Loucy (cell line): ENCODE measurements at regions not wholly inside any gene's neighbourhood (a gene's known extent, or its start where the extent isn't known, plus 50 kb on each side); places are given as distances from the start of the nearest gene placed in this dataset.

ENCODE experiments used
- H2AFZ ChIP-seq: fragments of 200-600 bp; sonication (generic); 2 replicates; pipeline ENCODE4 v1.6.0; 2016; ENCODE audit warnings: antibody characterized with exemption, mild to moderate bottlenecking, low read length, moderate library complexity
- H3F3A ChIP-seq: fragments of 200-600 bp; 2 replicates; pipeline ENCODE4 v1.6.0; 2016; ENCODE audit warnings: antibody characterized with exemption, low read depth, mild to moderate bottlenecking
- H3K27me3 ChIP-seq: fragments of 200-600 bp; sonication (generic); 2 replicates; pipeline ENCODE4 v1.6.1; 2014; ENCODE audit warnings: low read length, mild to moderate bottlenecking; ENCODE audit not compliant: insufficient read depth, poor library complexity, severe bottlenecking
- H3K36me3 ChIP-seq: fragments of 200-600 bp; sonication (generic); 2 replicates; pipeline ENCODE4 v1.6.1; 2016; ENCODE audit warnings: low read length; ENCODE audit not compliant: insufficient read depth
- H3K4me1 ChIP-seq: fragments of 200-600 bp; sonication (generic); 2 replicates; pipeline ENCODE4 v1.5.1; 2014; ENCODE audit warnings: low read length, mild to moderate bottlenecking; ENCODE audit not compliant: insufficient read depth, poor library complexity, severe bottlenecking
- H3K4me2 ChIP-seq: fragments of 200-600 bp; sonication (generic); 2 replicates; pipeline ENCODE4 v1.6.0; 2014; ENCODE audit warnings: antibody characterized with exemption, low read length, low read depth, mild to moderate bottlenecking; ENCODE audit not compliant: poor library complexity, severe bottlenecking
- H3K4me3 ChIP-seq: fragments of 200-600 bp; sonication (generic); 2 replicates; pipeline ENCODE4 v1.5.1; 2014; ENCODE audit warnings: low read length, mild to moderate bottlenecking, mixed read lengths; ENCODE audit not compliant: poor library complexity, severe bottlenecking
- H3K79me2 ChIP-seq: fragments of 200-600 bp; sonication (generic); 2 replicates; pipeline ENCODE4 v1.6.1; 2014; ENCODE audit warnings: low read length; ENCODE audit not compliant: insufficient read depth
- H3K9ac ChIP-seq: fragments of 200-600 bp; sonication (generic); 2 replicates; pipeline ENCODE4 v1.6.0; 2014; ENCODE audit warnings: mild to moderate bottlenecking, low read depth, low read length, moderate library complexity; ENCODE audit not compliant: poor library complexity, severe bottlenecking
- H3K9me2 ChIP-seq: fragments of 200-600 bp; sonication (generic); replicated peaks from 2 replicates; pipeline ENCODE4 v1.6.1; 2016; ENCODE audit warnings: low read depth, low read length, mixed read lengths
- H3K9me3 ChIP-seq: fragments of 200-600 bp; sonication (generic); 2 replicates; pipeline ENCODE4 v1.6.1; 2014; ENCODE audit warnings: mild to moderate bottlenecking, antibody characterized with exemption, low read length, low read depth; ENCODE audit not compliant: insufficient read depth
- H4K20me1 ChIP-seq: fragments of 200-600 bp; sonication (generic); 2 replicates; pipeline ENCODE4 v1.6.0; 2014; ENCODE audit warnings: antibody characterized with exemption, low read length, mild to moderate bottlenecking; ENCODE audit not compliant: insufficient read depth, poor library complexity, severe bottlenecking
- EZH2phosphoT487 ChIP-seq: fragments of 200-600 bp; IDR thresholded peaks from 2 replicates; pipeline ENCODE4 v1.6.1; 2018; ENCODE audit warnings: antibody characterized with exemption, mild to moderate bottlenecking, moderate library complexity, borderline replicate concordance
- TF ChIP-seq, protein P1 (sequence below): fragments of 200-600 bp; sonication (generic); conservative IDR thresholded peaks from 2 replicates; pipeline ENCODE4 v1.5.1; 2014; ENCODE audit warnings: mild to moderate bottlenecking, antibody characterized with exemption, low read length

DNA sequence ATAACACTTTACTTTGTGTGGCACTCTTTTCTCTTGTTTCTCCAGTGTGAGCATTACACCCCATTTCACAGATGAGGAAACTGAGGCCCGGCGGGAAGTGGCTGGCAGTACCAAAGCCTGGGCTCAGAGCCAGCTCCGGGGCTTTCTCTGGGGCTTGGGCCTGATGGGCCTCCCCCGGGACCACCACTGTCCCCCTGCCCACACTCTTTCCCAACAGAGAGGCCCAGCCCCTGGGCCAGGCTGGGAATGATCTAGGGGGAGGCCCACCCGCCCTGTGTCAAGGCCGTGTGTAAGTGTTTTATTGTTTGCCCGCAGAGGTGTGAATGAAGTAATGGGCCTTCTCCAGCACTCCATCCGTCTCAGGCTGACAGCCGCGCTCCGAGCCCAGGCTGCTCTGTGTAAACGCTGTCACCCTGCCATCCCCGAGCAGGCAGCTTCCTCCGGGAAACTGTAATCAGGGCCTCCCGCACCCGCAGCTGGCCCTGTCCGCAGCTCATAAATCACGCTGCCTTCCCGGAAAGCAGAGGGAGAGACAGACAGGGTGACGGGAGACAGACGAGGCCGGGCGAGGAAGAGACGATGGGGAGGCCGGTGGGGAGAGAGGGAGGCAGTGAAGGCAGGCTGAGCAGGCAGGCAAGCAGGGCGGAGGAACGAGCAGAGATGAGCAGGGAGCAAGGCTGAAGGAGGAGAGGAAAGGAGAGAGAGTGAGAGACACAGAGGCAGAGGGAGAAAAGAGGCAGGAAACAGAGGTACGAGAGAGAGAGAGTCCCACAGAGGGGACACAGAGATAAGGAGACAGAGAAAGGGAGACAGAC lies 109.7 kb upstream of the ZBTB40 start:
- Histone ChIP-seq H3F3A (no peaks in the 10 kb centered on the region), H3K9ac (no peak overlapping the region), H3K79me2 (no peaks in the 10 kb centered on the region), H3K27me3 (no peaks in the 10 kb centered on the region), H3K9me2 (no peaks in the 10 kb centered on the region), H3K4me3 (no peak overlapping the region), H3K36me3 (no peaks in the 10 kb centered on the region), H3K4me1 (no peaks in the 10 kb centered on the region), H2AFZ (no peak overlapping the region), H3K9me3 (no peaks in the 10 kb centered on the region), H3K4me2 (no peak overlapping the region), H4K20me1 (no peaks in the 10 kb centered on the region)
- no peak for TF ChIP-seq EZH2phosphoT487
- TF ChIP-seq, protein P1, sequence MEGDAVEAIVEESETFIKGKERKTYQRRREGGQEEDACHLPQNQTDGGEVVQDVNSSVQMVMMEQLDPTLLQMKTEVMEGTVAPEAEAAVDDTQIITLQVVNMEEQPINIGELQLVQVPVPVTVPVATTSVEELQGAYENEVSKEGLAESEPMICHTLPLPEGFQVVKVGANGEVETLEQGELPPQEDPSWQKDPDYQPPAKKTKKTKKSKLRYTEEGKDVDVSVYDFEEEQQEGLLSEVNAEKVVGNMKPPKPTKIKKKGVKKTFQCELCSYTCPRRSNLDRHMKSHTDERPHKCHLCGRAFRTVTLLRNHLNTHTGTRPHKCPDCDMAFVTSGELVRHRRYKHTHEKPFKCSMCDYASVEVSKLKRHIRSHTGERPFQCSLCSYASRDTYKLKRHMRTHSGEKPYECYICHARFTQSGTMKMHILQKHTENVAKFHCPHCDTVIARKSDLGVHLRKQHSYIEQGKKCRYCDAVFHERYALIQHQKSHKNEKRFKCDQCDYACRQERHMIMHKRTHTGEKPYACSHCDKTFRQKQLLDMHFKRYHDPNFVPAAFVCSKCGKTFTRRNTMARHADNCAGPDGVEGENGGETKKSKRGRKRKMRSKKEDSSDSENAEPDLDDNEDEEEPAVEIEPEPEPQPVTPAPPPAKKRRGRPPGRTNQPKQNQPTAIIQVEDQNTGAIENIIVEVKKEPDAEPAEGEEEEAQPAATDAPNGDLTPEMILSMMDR = no peak

DNA sequence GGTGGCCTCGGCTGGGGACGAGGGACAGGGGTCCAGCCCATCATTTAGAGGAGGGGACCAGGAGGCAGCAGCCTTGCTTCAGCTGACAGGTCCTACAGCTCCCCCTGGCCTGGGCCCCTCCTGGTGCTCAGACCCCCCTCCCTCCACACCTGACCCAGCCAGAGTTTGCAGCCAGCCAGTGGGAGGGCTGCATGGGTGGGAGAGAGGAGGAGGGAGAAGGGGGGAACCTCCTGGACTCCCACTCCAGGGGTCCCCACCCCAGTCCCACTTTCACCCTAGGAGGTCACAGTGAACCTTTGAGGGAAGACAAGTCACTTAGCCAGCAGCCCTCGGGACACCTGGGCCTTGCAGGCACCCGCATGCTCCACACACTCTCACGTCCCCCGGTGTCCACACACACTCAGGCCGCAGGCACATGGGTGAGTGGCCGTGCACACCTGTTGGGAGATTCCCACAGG lies 108.9 kb upstream of the ZBTB40 start:
- Histone ChIP-seq H3K9ac (no peak overlapping the region), H4K20me1 (no peaks in the 10 kb centered on the region), H2AFZ (no peak overlapping the region), H3K4me1 (no peaks in the 10 kb centered on the region), H3K36me3 (no peaks in the 10 kb centered on the region), H3K9me2 (no peaks in the 10 kb centered on the region), H3K79me2 (no peaks in the 10 kb centered on the region), H3K9me3 (no peaks in the 10 kb centered on the region), H3K4me2 (no peak overlapping the region), H3K27me3 (no peaks in the 10 kb centered on the region), H3F3A (no peaks in the 10 kb centered on the region), H3K4me3 (no peak overlapping the region)
- TF ChIP-seq, protein P1 = no peak
- TF ChIP-seq EZH2phosphoT487 = no peak

DNA sequence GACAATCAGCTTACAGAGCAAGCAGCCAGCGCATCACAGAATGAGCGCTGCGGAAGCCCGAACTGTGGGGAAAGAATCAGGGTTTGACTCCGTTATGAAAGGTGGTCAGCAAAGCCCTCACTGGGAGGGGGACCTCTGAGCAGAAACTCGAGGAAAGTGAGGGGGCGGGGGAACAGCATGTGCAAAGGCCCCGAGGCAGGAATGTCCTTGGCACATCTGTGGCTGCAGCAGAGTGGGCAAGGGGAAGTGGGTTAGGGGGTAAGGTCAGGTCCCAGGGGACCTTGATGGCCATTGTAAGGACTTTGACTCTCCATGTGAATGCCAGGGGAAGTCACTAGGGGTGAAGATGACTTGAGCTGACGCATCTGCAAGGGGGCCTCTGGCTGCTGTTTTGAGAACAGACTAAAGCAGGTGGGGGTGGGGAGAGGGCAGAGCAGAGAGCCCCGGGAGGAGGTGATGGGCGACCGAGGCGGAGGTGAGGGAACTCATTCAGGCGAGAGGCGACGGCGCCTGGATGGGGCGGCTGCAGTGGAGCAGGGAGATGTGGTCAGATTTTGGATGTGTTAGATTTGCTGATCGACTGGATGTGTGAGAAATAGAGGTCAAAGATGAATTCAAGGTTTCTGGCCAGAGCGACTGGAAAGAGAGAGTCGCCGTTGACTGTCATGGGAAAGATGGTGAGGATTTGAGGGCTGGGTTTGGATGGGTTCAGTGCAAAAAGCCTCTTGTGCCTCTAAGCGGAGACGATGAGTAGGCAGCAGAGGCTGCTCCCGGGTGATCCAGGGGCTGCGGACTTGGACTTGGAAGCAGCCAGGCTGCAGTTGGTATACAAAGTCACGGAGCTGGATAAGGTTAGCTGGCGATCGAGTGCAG lies 108.0 kb upstream of the ZBTB40 start:
- no peaks in the 10 kb centered on the region for H3K36me3 ChIP-seq
- no peak overlapping the region for H3K4me3 ChIP-seq
- H3K4me1 ChIP-seq = no peaks in the 10 kb centered on the region
- TF ChIP-seq, protein P1 = no peak
- TF ChIP-seq EZH2phosphoT487 = no peak
- H3K9me2 ChIP-seq = no peaks in the 10 kb centered on the region
- H3K4me2 ChIP-seq = no peak overlapping the region
- H3K27me3 ChIP-seq = no peaks in the 10 kb centered on the region
- H3K79me2 ChIP-seq = no peaks in the 10 kb centered on the region
- no peaks in the 10 kb centered on the region for H4K20me1 ChIP-seq
- no peaks in the 10 kb centered on the region for H3K9me3 ChIP-seq
- no peaks in the 10 kb centered on the region for H3F3A ChIP-seq
- no peak overlapping the region for H3K9ac ChIP-seq
- no peak overlapping the region for H2AFZ ChIP-seq
